GM21717 (cell line): ENCODE measurements at regions not wholly inside any gene's neighbourhood (a gene's known extent, or its start where the extent isn't known, plus 50 kb on each side); places are given as distances from the start of the nearest gene placed in this dataset.

ENCODE experiments used
- ATAC-seq: cut with Tn5 transposase; IDR thresholded peaks from one replicate; pipeline ENCODE4 v1.9.1; 2021; ENCODE audit warnings: mild to moderate bottlenecking, moderate library complexity; ENCODE audit not compliant: unreplicated experiment

DNA sequence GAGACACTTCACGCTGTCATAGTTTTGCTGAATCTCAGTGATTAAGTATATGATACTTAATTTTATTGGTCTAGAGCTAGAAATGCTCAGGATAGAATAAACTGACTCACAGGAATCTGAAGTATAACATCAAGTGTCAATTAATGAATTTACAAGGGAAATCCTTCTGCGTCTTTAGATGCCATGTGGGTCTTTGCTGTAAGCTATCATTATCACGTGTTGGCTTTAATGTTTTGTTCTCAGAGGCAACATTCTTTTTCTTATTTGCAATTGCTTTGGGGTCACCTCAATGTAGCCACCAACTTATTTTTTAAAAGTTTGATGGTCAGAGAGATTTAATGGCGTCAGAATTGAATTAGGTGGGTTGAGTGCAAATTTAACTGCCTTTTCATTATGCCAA is 680.1 kb upstream of the PTBP2 start:
- ATAC-seq, result no peak

DNA sequence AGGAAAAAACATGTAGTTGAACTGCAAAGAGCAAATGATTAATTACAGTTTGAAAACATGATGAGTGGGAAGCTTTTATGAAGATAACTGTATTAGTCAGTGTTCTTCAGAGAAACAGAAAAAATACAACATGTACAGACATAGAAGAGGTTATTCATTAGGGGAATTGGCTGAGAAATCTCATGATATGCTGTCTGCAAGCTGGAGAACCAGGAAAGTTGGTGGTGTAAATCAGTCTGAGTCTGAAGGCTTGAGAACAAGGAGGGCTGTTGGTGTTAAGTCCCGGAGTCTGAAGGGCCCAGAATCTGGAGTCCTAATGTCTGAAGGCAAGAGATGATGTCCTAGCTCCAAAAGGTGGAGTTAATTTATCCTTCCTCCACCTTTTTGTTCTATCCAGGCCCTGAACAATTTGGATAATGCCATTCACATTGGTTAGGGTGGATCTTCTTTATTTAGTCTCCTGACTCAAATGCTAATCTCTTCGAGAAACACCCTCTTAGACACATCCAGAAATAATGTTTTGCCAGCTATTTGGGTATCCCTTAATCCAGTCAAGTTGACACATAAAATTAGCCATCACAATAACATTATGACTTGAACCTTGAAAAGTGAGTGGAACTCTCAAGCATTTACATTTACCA is 672.9 kb upstream of the PTBP2 start:
- ATAC-seq, result no peak

DNA sequence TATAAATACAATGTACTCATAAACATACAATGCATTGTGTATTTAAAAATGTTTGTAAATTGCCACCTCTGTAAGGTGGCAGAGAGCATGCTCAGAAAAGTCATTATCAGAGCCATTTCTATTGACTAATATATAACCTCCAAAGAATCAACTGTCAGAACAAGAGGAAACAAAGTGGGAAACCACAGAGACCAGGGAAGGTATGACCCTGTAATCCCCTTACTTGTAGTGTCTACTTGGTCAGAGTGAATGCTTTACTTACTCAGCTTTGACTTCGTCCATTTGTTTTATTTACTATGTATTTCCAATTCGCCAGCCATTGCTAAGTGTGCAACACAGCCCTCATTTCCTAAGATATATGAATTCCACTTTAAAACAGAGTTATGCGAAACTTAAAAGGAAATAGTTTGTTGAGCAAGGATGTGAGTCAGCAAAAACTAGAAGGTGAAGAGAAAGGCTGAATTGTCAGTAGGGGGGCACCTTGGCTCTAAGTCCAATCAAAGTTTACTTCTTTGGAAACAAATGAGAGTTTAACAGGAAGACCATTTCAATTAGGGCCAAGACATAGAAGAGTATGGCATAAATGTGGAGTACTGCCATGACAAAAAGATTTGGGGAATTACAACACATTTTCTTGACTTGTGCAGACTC is 671.7 kb upstream of the PTBP2 start:
- ATAC-seq, result no peak

DNA sequence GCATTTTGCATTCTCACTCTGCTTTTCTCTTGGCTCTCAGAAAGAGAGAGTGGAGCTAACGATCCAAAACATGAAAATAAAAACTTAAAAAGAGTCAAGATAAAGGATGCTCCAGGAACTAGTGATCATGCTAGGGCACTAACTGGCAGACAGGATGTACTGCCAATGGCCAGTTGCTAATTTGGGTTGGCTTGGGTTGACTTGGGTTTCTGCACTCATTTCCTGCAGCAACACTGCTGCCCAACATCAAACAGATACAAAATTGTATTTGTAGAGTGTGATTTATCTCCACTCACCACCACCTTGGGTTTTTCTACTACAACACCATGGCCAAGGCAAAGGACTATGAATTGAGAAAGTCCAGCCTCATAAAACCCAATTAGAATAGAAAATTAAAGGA is 662.3 kb upstream of the PTBP2 start:
- ATAC-seq, result no peak

DNA sequence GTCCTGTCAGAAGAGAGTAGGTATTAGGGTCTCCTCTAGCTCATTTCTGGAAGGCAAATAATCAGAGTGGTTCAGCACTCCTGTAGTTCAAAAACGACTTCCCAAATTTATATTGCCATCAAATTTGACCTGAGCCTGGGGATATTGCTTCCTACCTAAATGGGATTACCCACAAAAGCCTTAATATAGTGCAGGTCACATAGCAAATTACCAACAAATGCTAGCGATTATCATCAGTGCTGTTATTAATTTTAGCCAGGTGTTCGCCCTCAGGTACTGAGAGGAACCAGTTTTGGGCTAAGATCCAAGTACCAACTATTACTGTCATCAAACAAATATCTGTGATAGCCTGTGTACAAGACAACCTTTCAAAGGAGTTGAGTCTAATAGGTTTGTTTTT is 661.8 kb upstream of the PTBP2 start:
- ATAC-seq, result no peak

DNA sequence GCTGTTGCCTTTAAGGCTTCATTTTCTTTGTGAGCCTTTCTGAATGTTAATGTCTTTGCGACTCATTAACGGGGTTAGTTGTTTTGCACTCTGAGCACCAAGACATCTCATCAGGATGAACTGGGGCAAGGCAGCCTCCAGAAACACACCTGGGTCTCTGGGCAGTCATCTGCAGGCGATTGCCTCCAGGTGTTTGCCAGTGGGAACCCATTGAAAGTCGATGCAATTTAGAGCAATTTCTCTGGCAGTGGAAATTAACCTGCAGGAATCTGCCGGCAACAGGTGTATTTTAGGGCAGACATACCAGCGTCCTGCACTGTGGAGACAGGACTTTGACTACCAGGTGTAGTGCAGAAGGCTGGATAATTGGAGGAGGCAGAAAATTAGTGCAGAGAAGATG is 661.0 kb upstream of the PTBP2 start:
- no peak for ATAC-seq

DNA sequence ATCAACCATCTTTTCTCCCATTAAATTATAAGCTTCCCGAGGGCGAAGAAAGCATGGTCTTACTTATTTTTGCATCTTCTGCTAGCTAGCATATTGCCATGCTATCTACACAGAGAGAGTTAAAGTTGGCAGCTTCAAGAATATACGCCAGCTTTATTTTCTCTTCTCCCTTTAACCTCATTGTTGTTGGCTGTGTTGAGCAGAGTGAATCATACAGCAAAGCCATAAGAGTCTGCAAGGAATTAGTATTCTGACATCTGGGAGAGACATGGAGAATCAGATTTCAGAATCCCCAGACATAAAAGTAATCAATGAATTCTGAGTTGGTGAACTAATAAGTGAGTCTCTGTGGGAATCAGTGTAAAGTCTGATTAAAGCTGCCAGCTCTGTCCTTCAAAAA is 649.6 kb upstream of the PTBP2 start:
- ATAC-seq, result no peak

DNA sequence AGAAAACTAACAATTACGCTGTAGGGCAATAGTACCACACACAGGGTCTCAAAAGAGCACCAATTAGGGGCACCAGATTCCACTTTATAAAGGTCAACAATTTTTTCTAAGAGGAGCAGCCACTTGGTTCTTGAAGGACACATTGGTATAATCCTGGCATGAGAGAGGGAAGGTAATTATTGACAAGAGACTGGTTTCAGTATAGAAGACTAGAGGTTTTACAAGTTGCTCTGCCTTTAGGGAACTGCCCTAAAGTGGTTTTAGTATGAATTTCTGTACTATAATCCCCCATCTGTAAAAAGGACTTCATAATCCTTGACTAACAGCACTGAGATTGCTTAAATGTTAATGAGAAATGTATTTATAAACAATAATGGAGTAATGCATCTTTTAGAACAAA is 648.5 kb upstream of the PTBP2 start:
- no peak for ATAC-seq

DNA sequence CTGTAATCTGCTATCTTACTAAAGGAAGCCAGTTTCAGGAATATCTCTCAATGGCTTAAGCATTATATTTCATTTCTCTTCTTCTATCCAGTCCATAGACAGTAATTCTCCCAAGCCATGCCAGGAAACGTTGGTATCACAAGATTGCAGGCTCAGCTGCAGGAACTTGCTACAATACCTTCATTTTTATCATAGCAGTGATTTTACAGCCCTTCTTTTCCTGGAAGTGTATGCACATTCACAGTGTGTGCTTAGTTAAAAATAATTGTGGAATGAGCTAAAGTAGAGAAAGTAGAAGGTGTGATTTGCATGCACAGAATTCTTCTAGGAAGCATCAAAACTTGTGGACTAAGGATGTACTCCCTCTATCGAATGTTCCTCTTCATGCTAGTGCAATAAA is 647.2 kb upstream of the PTBP2 start:
- ATAC-seq, result no peak

DNA sequence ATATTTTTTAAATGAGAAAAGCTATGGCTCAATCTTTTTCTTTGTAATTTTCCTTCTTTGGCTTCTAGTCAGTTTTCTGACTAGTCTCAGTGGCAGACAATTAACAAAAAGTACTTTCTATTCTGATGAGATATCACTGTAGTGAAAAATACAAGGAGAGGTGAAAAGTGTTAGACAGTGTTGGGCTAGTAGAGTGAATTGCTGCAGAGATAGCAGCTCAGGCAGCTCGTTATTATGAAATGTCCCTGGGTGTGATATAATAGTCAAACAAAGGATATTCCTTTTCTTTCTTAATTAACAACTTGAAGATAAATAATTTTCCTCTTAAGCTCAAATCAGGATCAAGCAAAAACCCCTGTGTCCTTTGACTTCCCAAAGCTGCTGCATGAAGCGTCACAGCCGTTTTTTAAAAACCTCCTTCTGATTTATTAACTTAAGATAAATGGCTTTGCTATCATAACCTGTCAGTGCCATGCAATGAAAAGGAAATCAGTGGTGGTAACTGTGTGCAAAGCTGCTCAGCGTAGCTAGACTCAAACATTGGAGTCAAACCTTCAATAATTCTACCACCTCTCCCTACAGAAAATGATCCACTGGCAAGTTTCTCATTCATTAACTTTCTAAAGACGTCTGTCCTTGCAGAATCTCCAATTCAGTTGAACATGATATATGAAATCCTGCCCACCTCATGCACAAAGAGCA is 646.6 kb upstream of the PTBP2 start:
- ATAC-seq, result no peak

DNA sequence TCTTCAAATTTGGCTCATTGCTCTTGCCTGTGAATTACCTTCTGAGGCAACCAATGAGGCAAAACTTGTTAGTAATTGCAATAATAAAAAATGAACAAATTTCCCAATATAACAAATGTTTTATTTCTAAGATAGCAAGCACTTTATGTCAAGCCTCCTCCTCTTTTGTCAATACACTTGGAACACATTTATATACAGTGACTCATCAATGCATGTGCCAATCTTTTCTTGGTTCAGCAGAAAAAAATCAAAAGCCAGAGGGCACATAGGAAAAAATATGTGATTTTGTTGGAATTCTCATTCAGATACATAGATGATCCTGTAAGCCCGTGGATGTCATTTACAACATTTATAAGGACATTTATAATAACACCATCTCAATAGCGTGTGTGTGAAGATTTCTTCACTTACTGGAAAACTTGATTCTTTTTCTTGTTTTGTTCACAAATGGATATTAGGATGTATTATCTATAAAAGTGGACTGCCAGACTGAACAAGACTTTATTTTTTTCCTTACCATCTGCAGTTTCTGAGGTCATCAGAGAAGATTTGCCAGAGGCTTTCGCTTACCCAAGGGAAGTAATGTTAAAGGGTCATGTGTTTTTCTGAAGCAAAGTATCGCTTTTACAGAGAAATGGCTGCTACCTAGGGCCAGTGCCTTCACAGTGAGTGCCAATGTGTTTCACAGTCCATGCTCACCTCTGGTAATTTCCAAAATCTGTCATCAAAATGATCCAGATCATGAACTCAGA is 645.7 kb upstream of the PTBP2 start:
- ATAC-seq, result no peak

DNA sequence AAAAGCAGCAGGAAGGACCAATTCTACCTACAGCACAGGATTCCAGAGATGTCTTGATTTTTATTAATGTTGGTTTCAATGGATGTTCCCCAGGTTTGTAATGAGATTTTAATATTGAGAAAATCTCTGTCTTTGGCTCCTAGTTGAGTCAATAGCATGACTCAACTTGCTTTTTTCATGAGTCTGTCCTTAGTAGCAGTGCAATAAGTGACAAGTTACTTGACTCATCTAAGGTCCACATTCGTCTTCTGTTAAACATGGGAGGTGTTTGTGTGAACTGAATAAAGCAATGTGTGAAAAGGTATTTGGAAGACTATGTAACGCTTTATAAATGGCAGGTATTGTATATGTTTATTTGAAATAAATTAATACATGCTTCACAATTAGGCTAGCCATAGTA is 645.0 kb upstream of the PTBP2 start:
- no peak for ATAC-seq

DNA sequence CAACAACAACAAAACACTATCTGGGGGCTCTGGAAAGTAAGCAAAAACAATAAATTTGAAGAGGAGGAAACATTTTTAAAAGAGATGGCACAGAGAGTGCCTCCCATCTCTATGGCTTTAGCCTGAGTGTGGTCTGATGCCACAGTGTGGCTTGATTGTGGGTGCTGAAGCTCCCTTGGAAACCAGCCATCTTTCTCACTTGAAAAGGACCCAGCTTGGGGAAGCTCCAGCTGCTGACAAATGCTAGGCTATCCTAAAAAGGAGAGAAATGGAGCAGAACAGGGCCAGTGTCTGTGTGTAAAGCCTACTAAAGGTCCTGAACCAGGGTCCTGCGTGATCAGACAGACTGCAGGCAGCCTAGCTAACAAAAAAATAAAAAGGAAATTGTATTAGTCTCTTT is 642.0 kb upstream of the PTBP2 start:
- ATAC-seq, result no peak

DNA sequence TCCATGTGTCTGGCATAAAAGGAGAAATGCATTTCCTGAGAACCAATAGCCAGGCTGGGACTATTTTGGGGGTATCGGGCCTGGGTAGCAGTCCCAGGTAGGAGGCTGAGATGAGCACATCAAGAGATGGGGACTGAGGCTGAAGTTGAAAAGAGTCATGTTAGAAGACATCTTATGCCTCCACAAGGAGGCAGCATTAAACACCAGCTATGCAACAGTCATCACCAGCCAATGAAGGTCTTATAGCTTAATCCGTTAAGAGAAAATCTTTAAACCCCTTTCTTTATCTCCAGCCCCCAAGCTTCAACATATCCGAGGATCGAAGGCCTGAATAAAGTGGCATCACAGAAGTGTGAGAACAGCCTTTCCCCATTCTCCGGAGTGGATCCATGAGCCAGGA is 640.7 kb upstream of the PTBP2 start:
- ATAC-seq, result no peak

DNA sequence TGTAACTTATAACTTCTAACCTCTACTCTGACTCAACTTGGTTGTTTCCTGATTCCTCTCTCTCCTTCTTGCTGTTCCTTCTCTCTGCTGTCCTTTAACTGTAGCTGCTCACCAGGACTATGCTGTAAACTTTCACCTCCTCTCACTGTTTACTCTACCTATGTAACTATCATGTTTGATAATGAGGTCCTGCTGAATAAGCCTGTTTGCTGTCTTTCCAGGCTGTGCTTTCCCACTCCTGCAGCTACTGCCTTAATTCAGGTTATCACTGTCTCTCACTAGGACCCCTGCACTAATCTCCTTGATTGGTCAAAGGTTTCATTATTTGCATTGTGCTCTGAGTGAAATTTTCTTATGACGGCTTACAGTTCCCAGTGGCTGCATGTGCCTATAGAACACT is 633.9 kb upstream of the PTBP2 start:
- ATAC-seq, result no peak

DNA sequence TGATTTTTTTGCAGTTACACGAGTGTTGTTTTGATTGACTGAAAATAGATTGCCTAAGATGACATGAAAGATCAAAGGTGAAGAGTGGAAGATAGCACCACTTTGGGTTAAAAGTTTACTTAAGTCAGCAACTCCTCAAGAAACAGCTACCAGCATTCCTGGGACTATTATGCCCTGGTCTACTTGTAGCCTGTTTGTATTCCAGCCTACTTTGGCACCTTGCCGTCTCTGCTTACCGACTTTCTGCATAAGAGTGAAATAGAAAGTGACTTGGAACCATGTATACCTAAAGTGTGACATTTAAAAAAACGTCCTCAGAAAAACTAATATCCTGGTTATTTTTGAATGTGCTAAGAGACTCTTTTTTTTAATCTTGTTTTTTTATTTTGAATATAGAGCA is 631.5 kb upstream of the PTBP2 start:
- no peak for ATAC-seq

DNA sequence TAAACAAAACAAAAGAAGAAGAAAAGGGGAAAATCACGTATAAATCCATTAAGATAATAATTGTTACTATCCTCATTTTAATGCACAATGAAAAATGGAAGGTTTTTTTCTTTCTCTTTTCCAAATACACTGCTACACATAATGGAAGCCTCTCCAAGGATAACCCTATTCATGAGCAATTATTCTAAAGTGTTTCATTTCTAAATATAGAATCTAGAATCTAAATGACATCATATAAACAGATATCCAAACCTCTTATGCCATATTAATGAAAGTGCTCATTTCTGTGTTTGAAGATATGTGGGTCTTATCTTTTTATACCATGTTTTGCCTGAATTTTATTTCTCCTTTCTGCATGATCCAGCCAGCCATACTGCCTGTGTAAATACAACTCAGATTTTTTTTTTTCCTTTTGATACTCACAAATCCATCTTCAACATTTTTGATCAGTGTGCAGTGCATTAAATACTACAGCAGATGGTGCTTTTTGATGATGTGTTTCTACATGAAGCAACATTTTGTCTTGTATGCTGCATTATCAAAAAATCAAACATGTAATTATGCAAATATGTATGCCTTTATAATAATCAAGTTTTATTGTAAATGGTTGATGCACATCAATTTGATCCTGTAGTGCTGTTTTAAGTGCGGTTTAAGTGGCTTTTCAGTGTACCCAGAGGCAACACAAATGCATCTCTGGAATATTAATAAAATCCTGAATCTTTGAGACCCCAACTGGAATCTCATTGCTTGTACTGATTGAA is 625.6 kb upstream of the PTBP2 start:
- no peak for ATAC-seq

DNA sequence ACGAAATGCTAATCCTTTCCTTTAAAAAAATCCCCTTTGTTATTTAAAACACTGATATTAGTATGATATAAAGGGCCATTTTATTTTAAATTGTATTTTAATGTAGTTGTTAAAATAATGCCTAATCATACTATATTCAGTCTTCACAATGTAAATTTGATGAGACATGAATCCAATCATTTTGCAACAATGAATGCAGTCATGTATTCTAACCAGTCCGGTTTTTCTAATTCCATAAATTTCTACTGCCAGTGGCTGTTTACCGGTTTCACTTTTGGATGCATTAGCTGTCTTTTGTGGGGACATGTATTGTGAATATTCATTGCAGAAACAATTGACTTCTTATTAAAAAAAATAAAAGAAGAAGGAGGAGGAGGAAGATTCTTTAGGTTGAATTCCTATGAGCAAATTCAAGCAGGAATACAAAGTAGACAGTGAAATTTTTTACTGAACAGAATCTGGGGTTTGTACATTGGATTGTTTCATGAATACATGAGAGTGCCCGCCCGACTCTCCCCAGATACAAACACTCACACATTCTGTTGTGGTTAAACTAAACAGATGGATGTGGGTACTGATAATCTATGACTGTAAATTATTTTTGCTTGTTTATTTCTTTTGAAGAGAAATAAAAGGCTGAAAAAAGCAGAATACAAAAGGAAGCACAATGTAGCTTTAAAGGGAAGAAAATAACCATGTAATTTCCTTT is 624.8 kb upstream of the PTBP2 start:
- ATAC-seq, result no peak

DNA sequence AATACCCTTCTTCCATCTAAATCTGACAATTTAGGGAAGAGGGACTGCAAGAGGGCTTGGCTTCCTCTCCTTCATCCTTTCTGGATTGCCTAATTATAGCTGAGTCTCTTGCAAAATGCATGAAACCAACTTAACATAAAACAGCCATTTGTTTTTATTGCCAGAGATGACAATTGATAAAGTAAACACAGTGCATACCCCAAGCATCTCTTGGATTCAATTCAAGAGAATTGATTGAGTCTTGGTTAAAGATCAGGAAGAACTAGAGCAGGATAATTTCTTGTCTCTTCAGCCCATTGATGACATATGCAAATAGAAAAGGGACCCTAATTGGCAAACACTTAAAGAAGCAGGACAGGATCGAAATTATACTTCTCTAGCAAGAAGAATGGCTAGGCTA is 617.1 kb upstream of the PTBP2 start:
- no peak for ATAC-seq

DNA sequence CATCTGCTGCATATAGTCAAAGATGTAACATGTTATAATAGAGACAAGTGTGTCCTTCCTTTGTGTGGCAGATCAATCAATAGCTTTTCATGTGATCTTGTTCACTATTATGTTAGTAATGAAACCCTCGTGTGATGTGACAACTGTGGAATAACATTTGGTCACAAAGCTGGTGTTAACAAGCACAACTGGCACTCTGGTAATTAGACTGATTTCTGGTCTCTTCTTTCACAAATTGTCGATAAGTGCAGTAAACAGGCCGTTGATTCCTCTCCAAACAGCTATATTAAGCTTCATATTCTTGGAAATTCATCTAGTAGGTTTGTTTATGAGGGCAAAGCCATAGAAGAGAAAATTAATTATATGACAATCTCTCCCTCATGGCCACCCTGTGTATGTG is 616.7 kb upstream of the PTBP2 start:
- no peak for ATAC-seq
